ENCODE measurements at regions not wholly inside any gene's neighbourhood (a gene's known extent, or its start where the extent isn't known, plus 50 kb on each side); places are given as distances from the start of the nearest gene placed in this dataset.

GRCh38 chr4:189313861-189314513, 626.7 kb upstream of the FRG1 start:
- no peak for TF ChIP-seq TAF1 (IDR thresholded peaks at IDR 0.05; ENCODE audit: borderline replicate concordance, insufficient read depth, low read length)
- TF ChIP-seq SIN3A (IDR thresholded peaks at IDR 0.05; ENCODE audit: borderline replicate concordance, insufficient read depth, low read length): no peak
- TF ChIP-seq FOXP2 (optimal IDR thresholded peaks at IDR 0.05; ENCODE audit: borderline replicate concordance, extremely low read depth, extremely low read length, insufficient read depth): no peak
- TF ChIP-seq REST (IDR thresholded peaks at IDR 0.05; ENCODE audit: insufficient read depth in 1 of 2, low read depth in 2 of 2, low read length in 2 of 2): no peak
- TF ChIP-seq POLR2AphosphoS5 (IDR thresholded peaks at IDR 0.05; ENCODE audit: low read depth, low read length): no peak

GRCh38 chr4:189322426-189322825, 618.2 kb upstream of the FRG1 start:
- TF ChIP-seq TAF1 (IDR thresholded peaks at IDR 0.05; ENCODE audit: borderline replicate concordance, insufficient read depth, low read length) (no peak), SIN3A (IDR thresholded peaks at IDR 0.05; ENCODE audit: borderline replicate concordance, insufficient read depth, low read length) (no peak), POLR2AphosphoS5 (IDR thresholded peaks at IDR 0.05; ENCODE audit: low read depth, low read length) (no peak), REST (IDR thresholded peaks at IDR 0.05; ENCODE audit: insufficient read depth in 1 of 2, low read depth in 2 of 2, low read length in 2 of 2) (no peak), FOXP2 (optimal IDR thresholded peaks at IDR 0.05; ENCODE audit: borderline replicate concordance, extremely low read depth, extremely low read length, insufficient read depth) (no peak)

GRCh38 chr4:189341881-189342280, 598.8 kb upstream of the FRG1 start:
- no peak for TF ChIP-seq POLR2AphosphoS5 (IDR thresholded peaks at IDR 0.05; ENCODE audit: low read depth, low read length)
- no peak for TF ChIP-seq REST (IDR thresholded peaks at IDR 0.05; ENCODE audit: insufficient read depth in 1 of 2, low read depth in 2 of 2, low read length in 2 of 2)
- TF ChIP-seq FOXP2 (optimal IDR thresholded peaks at IDR 0.05; ENCODE audit: borderline replicate concordance, extremely low read depth, extremely low read length, insufficient read depth): no peak

- no peak for TF ChIP-seq SIN3A (IDR thresholded peaks at IDR 0.05; ENCODE audit: borderline replicate concordance, insufficient read depth, low read length)
- TF ChIP-seq REST (IDR thresholded peaks at IDR 0.05; ENCODE audit: insufficient read depth in 1 of 2, low read depth in 2 of 2, low read length in 2 of 2): no peak
These were observed 585.1 kb upstream of the FRG1 start for GRCh38 chr4:189355590-189355989.

- TF ChIP-seq FOXP2 (optimal IDR thresholded peaks at IDR 0.05; ENCODE audit: borderline replicate concordance, extremely low read depth, extremely low read length, insufficient read depth) (no peak), SIN3A (IDR thresholded peaks at IDR 0.05; ENCODE audit: borderline replicate concordance, insufficient read depth, low read length) (no peak), POLR2AphosphoS5 (IDR thresholded peaks at IDR 0.05; ENCODE audit: low read depth, low read length) (no peak), TAF1 (IDR thresholded peaks at IDR 0.05; ENCODE audit: borderline replicate concordance, insufficient read depth, low read length) (no peak)
These were observed 578.3 kb upstream of the FRG1 start for GRCh38 chr4:189362364-189362763.
